GM10266 (cell line): ENCODE measurements at regions not wholly inside any gene's neighbourhood (a gene's known extent, or its start where the extent isn't known, plus 50 kb on each side); places are given as distances from the start of the nearest gene placed in this dataset.

ENCODE experiments used
- DNase-seq: peaks from one replicate; pipeline ENCODE4 v3.0.0; 2012; ENCODE audit errors: extremely low spot score
- CTCF ChIP-seq: IDR thresholded peaks from 2 replicates; pipeline ENCODE4 v1.5.1; 2012; ENCODE audit warnings: mild to moderate bottlenecking, low read depth; ENCODE audit not compliant: control insufficient read depth, insufficient read depth; ENCODE audit errors: missing control alignments

GRCh38 chr19:32022044-32022640 lies 323.3 kb upstream of the ZNF507 start:
- TF ChIP-seq CTCF: no peak
- DNase-seq: no peak

DNA sequence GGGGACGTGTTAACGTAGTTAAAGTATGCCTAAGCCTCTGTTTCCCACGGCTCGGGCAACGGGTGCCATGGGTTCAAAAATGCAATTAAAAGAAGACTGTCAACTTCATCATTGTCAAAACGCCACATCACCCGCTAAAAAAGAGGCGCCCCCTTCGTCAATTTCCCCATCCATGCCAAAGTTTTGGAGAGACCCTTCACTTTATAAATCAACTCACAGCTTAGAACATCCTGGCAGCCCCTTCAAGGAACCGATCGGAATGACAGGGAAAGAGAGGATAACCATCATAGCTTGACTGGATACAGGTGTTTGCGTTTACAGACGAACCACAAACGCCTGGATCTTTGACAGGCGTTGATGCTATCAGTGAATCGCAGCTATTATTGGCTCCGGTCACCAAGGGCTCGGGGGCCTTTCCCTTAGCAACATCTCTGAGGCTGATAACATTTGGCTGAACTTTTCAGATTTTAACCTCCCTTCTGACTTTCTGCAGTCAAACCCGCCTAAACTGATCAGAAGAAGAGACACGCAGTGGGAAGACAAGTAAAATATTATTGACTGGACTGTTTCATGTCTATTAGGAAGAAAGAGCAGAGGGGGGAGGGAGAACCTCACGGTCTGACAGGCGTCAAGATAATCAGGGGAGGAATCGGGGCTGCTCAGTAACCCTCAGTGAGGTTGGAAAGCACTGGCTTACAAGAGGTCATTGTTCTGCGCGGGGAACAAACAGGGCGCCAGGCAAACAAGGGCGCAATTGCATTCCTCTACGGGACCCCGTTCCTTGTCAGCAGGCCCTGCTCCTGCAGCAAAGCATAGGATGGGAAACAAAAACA lies 322.5 kb upstream of the ZNF507 start:
- no peak for DNase-seq
- TF ChIP-seq CTCF: no peak

DNA sequence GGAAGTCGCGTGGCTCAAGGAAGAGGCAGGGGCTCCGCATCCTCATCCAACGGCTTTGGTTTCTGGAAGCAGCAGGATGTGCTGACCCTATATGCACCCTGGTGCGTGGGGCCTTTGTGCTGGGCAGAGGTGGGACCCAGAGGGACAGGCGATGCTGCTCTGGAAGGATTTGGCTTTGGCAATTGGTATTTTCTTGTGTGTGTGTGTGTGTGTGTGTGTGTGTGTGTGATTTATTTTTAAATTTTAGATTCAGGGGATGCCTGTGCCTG lies 321.9 kb upstream of the ZNF507 start:
- no peak for DNase-seq
- no peak for TF ChIP-seq CTCF

GRCh38 chr19:32029235-32029634 lies 316.2 kb upstream of the ZNF507 start:
- no peak for DNase-seq
- TF ChIP-seq CTCF: no peak

GRCh38 chr19:32032561-32032960 lies 312.8 kb upstream of the ZNF507 start:
- no peak for DNase-seq
- TF ChIP-seq CTCF: no peak

GRCh38 chr19:32035626-32036025 lies 309.8 kb upstream of the ZNF507 start:
- no peak for TF ChIP-seq CTCF
- no peak for DNase-seq
